HCT116 (cell line): ENCODE measurements at regions not wholly inside any gene's neighbourhood (a gene's known extent, or its start where the extent isn't known, plus 50 kb on each side); places are given as distances from the start of the nearest gene placed in this dataset.

Experiments used
- ATAC-seq: fragments of 200-7000 bp; cut with Tn5 transposase; 2 replicates; pipeline ENCODE4 v1.9.1; 2020; ENCODE audit warnings: mild to moderate bottlenecking, moderate library complexity
- BruUV-seq: library from RNA; stranded (reverse); fragments of 400-500 nt; replicated peaks from 2 replicates; lab custom pipeline; 2021; lab: Mats Ljungman, UMichigan
- CTCF ChIA-PET: fragments of 300-600 bp; sonication (Branson Sonifier 250); formaldehyde crosslinking; loops from one replicate; lab custom pipeline; 2021; ENCODE audit warnings: antibody characterized with exemption; lab: Charles Lee
- POLR2A ChIA-PET: fragments of 300-600, 350-600 bp; sonication (Branson Sonifier 250); formaldehyde crosslinking; loops from one replicate; lab custom pipeline; 2021; ENCODE audit warnings: antibody characterized with exemption; lab: Charles Lee
- RAD21 ChIA-PET, 2 experiments: fragments of 300-600 bp; sonication (Branson Sonifier 250); formaldehyde crosslinking; loops; one replicate each; lab custom pipeline; 2023; ENCODE audit warnings: low total read pairs in 2 of 2; ENCODE audit not compliant: uncharacterized antibody in 2 of 2, unreplicated experiment in 2 of 2, low non-redundant PET in 1 of 2; lab: Charles Lee
- DNase-seq: peaks from one replicate; pipeline ENCODE4 v3.0.0-alpha.2; 2010; ENCODE audit warnings: low read depth, low spot score
- H2AFZ ChIP-seq: fragments of 200-600 bp; shearing (Covaris generic), sonication (generic); 2 replicates; pipeline ENCODE4 v1.6.1; 2017; ENCODE audit warnings: low read depth, mixed run types, mixed read lengths, antibody characterized with exemption, low read length; ENCODE audit not compliant: poor library complexity, severe bottlenecking
- H3K27ac ChIP-seq: 2 replicates; pipeline ENCODE4 v1.5.1; 2012; ENCODE audit warnings: low read depth, low read length
- H3K27me3 ChIP-seq: fragments of 200-600 bp; sonication (generic); 2 replicates; pipeline ENCODE4 v1.6.1; 2016; ENCODE audit warnings: mixed run types, low read length, mixed read lengths; ENCODE audit not compliant: insufficient read depth
- H3K36me3 ChIP-seq, 2 experiments: fragments of 200-500 bp in 1 of 2; fragments of 200-600 bp in 1 of 2; sonication (Bioruptor generic) in 1 of 2; sonication (generic) in 1 of 2; 2 replicates each; pipeline versions ENCODE4 v1.5.1 to v1.6.1; 2014 to 2016; ENCODE audit warnings: low read length in 2 of 2, inconsistent platforms in 1 of 2, mixed read lengths in 1 of 2, mixed run types in 1 of 2; ENCODE audit not compliant: insufficient read depth in 2 of 2, control insufficient read depth in 1 of 2
- H3K4me1 ChIP-seq, 2 experiments: fragments of 200-600 bp in 1 of 2; sonication (generic) in 1 of 2; 2 replicates each; pipeline versions ENCODE4 v1.5.1 to v1.6.1; 2012 to 2017; ENCODE audit warnings: low read length in 2 of 2, inconsistent platforms in 1 of 2, mild to moderate bottlenecking in 1 of 2, mixed read lengths in 1 of 2, mixed run types in 1 of 2, moderate library complexity in 1 of 2; ENCODE audit not compliant: insufficient read depth in 2 of 2, control insufficient read depth in 1 of 2
- H3K4me2 ChIP-seq: fragments of 200-600 bp; sonication (generic); 2 replicates; pipeline ENCODE4 v1.6.1; 2017; ENCODE audit warnings: mixed run types, low read length, mixed read lengths
- H3K4me3 ChIP-seq, 2 experiments: fragments of 200-600 bp in 1 of 2; sonication (generic) in 1 of 2; replicated peaks in 1 of 2; 2 replicates each; pipeline ENCODE4 v1.5.1; 2011 to 2016; ENCODE audit warnings: low read length in 2 of 2, control low read depth in 1 of 2, low read depth in 1 of 2, mild to moderate bottlenecking in 1 of 2, mixed read lengths in 1 of 2, mixed run types in 1 of 2
- H3K79me2 ChIP-seq: fragments of 200-600 bp; sonication (generic); 2 replicates; pipeline ENCODE4 v1.6.1; 2017; ENCODE audit warnings: mild to moderate bottlenecking, mixed run types, low read length, moderate library complexity, mixed read lengths; ENCODE audit not compliant: insufficient read depth
- H3K9ac ChIP-seq: fragments of 200-600 bp; sonication (generic); 2 replicates; pipeline ENCODE4 v1.6.1; 2016; ENCODE audit warnings: low read length, mixed read lengths
- H3K9me2 ChIP-seq: fragments of 200-600 bp; sonication (generic), shearing (Covaris generic); 2 replicates; pipeline ENCODE4 v1.6.1; 2017; ENCODE audit warnings: mixed run types, mild to moderate bottlenecking, moderate library complexity; ENCODE audit not compliant: insufficient read depth
- H3K9me3 ChIP-seq, 2 experiments: fragments of 200-500 bp in 1 of 2; fragments of 200-600 bp in 1 of 2; sonication (Bioruptor generic) in 1 of 2; sonication (generic) in 1 of 2; 2 replicates each; pipeline ENCODE4 v1.6.1; 2014 to 2017; ENCODE audit warnings: low read length in 2 of 2, mixed read lengths in 2 of 2, inconsistent platforms in 1 of 2, low read depth in 1 of 2, mild to moderate bottlenecking in 1 of 2, mixed run types in 1 of 2, moderate library complexity in 1 of 2; ENCODE audit not compliant: control insufficient read depth in 1 of 2, insufficient read depth in 1 of 2
- H4K20me1 ChIP-seq: fragments of 200-600 bp; sonication (generic), shearing (Covaris generic); 2 replicates; pipeline ENCODE4 v1.6.1; 2017; ENCODE audit warnings: mixed run types, mild to moderate bottlenecking, moderate library complexity; ENCODE audit not compliant: insufficient read depth
- ATF3 ChIP-seq: IDR thresholded peaks from 2 replicates; pipeline ENCODE4 v1.6.1; 2012
- CBX3 ChIP-seq: IDR thresholded peaks from 2 replicates; pipeline ENCODE4 v1.6.1; 2012; ENCODE audit warnings: low read depth
- CEBPB ChIP-seq: IDR thresholded peaks from 2 replicates; pipeline ENCODE4 v1.6.1; 2012; ENCODE audit warnings: low read depth
- ELF1 ChIP-seq: IDR thresholded peaks from 2 replicates; pipeline ENCODE4 v1.6.1; 2012; ENCODE audit warnings: low read depth, borderline replicate concordance
- EZH2 ChIP-seq: fragments of 200-600 bp; sonication (generic); IDR thresholded peaks from 2 replicates; pipeline ENCODE4 v1.6.1; 2017; ENCODE audit warnings: antibody characterized with exemption, mixed run types
- EZH2phosphoT487 ChIP-seq: fragments of 200-600 bp; IDR thresholded peaks from 2 replicates; pipeline ENCODE4 v1.6.1; 2018; ENCODE audit warnings: antibody characterized with exemption, borderline replicate concordance
- JUND ChIP-seq: IDR thresholded peaks from 2 replicates; pipeline ENCODE4 v1.6.1; 2012
- MAX ChIP-seq: IDR thresholded peaks from 2 replicates; pipeline ENCODE4 v1.6.1; 2012
- POLR2A ChIP-seq: IDR thresholded peaks from 2 replicates; pipeline ENCODE4 v1.7.0; 2011; ENCODE audit warnings: borderline replicate concordance; ENCODE audit not compliant: insufficient read depth, insufficient read length; ENCODE audit errors: extremely low read depth
- RAD21 ChIP-seq: IDR thresholded peaks from 2 replicates; pipeline ENCODE4 v1.6.1; 2012; ENCODE audit warnings: low read depth, mild to moderate bottlenecking
- REST ChIP-seq: IDR thresholded peaks from 2 replicates; pipeline ENCODE4 v1.6.1; 2012; ENCODE audit warnings: low read depth
- SIN3A ChIP-seq: IDR thresholded peaks from 2 replicates; pipeline ENCODE4 v1.6.1; 2012; ENCODE audit warnings: low read depth
- SRF ChIP-seq: IDR thresholded peaks from 2 replicates; pipeline ENCODE4 v1.6.1; 2012; ENCODE audit warnings: low read depth
- TCF7L2 ChIP-seq: IDR thresholded peaks from 2 replicates; pipeline ENCODE4 v1.7.0; 2011; ENCODE audit warnings: borderline replicate concordance, inconsistent platforms; ENCODE audit not compliant: insufficient read depth, insufficient read length; ENCODE audit errors: extremely low read depth
- YY1 ChIP-seq: IDR thresholded peaks from 2 replicates; pipeline ENCODE4 v1.6.1; 2011; ENCODE audit warnings: low read length, low read depth, moderate library complexity, mild to moderate bottlenecking; ENCODE audit not compliant: insufficient replicate concordance; ENCODE audit errors: extremely low read depth
- ZBTB33 ChIP-seq: IDR thresholded peaks from 2 replicates; pipeline ENCODE4 v1.6.1; 2011; ENCODE audit warnings: mild to moderate bottlenecking, low read length, moderate library complexity; ENCODE audit not compliant: insufficient replicate concordance; ENCODE audit errors: extremely low read depth
- intact Hi-C: fragments of 100-400 bp; cut with micrococcal nuclease; formaldehyde crosslinking; loops from 2 replicates; pipeline ENCODE4 v1.10.0; 2022

GRCh38 chr15:69919816-69920215 is 177.9 kb downstream of the TLE3 start:
- CTCF ChIA-PET = no interaction called here
- H3K9ac ChIP-seq = no peak overlapping the region
- POLR2A ChIA-PET = no interaction called here

GRCh38 chr15:69920221-69920620 is 177.5 kb downstream of the TLE3 start:
- Histone ChIP-seq H3K36me3 (no peaks in the 10 kb centered on the region), H3K27me3 (no peaks in the 10 kb centered on the region), H3K27ac (no peak overlapping the region), H3K4me2 (no peak overlapping the region), H3K79me2 (no peaks in the 10 kb centered on the region), H3K9ac (no peak overlapping the region), H3K9me2 (no peaks in the 10 kb centered on the region), H3K4me1 (no peaks in the 10 kb centered on the region), H3K4me3 (no peak overlapping the region), H2AFZ (no peak overlapping the region), H4K20me1 (no peaks in the 10 kb centered on the region), H3K9me3 (peaks cover 5 to 7% of the 10 kb centered on the region in 2 experiments; a peak in 2 of 4 replicates)
- DNase-seq = no peak
- ChIA-PET POLR2A (no interaction called here), CTCF (no interaction called here), RAD21 (no interaction called here)
- ATAC-seq = no peak
- intact Hi-C loops = no loop called here
- BruUV-seq = no TSS peak
- TF ChIP-seq ZBTB33 (no peak), ATF3 (no peak), RAD21 (no peak), JUND (no peak), MAX (no peak), POLR2A (no peak), SRF (no peak), YY1 (no peak), CBX3 (no peak), REST (no peak), CEBPB (no peak)

More at GRCh38 chr15:69919816-69920215, 177.9 kb downstream of the TLE3 start:
- no peak overlapping the region for H3K4me3 ChIP-seq
- H3K4me1 ChIP-seq = no peaks in the 10 kb centered on the region
- ATAC-seq = no peak
- RAD21 ChIA-PET = no interaction called here
- intact Hi-C loops = no loop called here
- H3K9me2 ChIP-seq = no peaks in the 10 kb centered on the region
- no TSS peak for BruUV-seq
- TF ChIP-seq POLR2A = no peak
- no peak for TF ChIP-seq EZH2
- TF ChIP-seq JUND = no peak
- no peak for TF ChIP-seq SRF
- TF ChIP-seq EZH2phosphoT487 = no peak
- TF ChIP-seq ATF3 = no peak
- TF ChIP-seq ELF1 = no peak
- TF ChIP-seq SIN3A = no peak
- no peak for TF ChIP-seq TCF7L2
- DNase-seq = no peak
- H3K27ac ChIP-seq = no peak overlapping the region
- no peaks in the 10 kb centered on the region for H3K36me3 ChIP-seq
- H3K9me3 ChIP-seq = peaks cover 5 to 7% of the 10 kb centered on the region in 2 experiments; a peak in 2 of 4 replicates
- no peak overlapping the region for H3K4me2 ChIP-seq
- no peaks in the 10 kb centered on the region for H4K20me1 ChIP-seq
- no peak overlapping the region for H2AFZ ChIP-seq
- H3K27me3 ChIP-seq = no peaks in the 10 kb centered on the region
- no peaks in the 10 kb centered on the region for H3K79me2 ChIP-seq
